ENCODE measurements at regions not wholly inside any gene's neighbourhood (a gene's known extent, or its start where the extent isn't known, plus 50 kb on each side); places are given as distances from the start of the nearest gene placed in this dataset.
"Not testable (repeated sequence)": the region's sequence is repeated elsewhere in the genome, so short reads cannot be mapped to it uniquely, and the experiment has no call there.

GRCh38 chr12:47441490-47441889 lies 264.3 kb downstream of the RPAP3 start:
- no peak for TF ChIP-seq CTCF (IDR thresholded peaks at IDR 0.05; ENCODE audit: control extremely low read depth, extremely low read depth, low read depth, missing control alignments)
- no peak for DNase-seq (ENCODE audit: extremely low spot score)
- ChIA-PET POLR2A (no interaction called here), CTCF (no interaction called here)

- POLR2A ChIA-PET, result no interaction called here
- CTCF ChIA-PET, result no interaction called here
- TF ChIP-seq CTCF (IDR thresholded peaks at IDR 0.05; ENCODE audit: control extremely low read depth, extremely low read depth, low read depth, missing control alignments), result no peak
- no peak for DNase-seq (ENCODE audit: extremely low spot score)
Observed at GRCh38 chr12:47438175-47438574, 267.7 kb downstream of the RPAP3 start.

GRCh38 chr12:47437570-47437969 lies 268.3 kb downstream of the RPAP3 start:
- no peak for TF ChIP-seq CTCF (IDR thresholded peaks at IDR 0.05; ENCODE audit: control extremely low read depth, extremely low read depth, low read depth, missing control alignments)
- DNase-seq (ENCODE audit: extremely low spot score), result no peak
- ChIA-PET POLR2A (no interaction called here), CTCF (no interaction called here)

- no peak for DNase-seq (ENCODE audit: extremely low spot score)
- POLR2A ChIA-PET, result no interaction called here
- CTCF ChIA-PET, result no interaction called here
- TF ChIP-seq CTCF (IDR thresholded peaks at IDR 0.05; ENCODE audit: control extremely low read depth, extremely low read depth, low read depth, missing control alignments), result no peak
Observed at GRCh38 chr12:47433876-47434275, 272.0 kb downstream of the RPAP3 start.

- POLR2A ChIA-PET, CTCF ChIA-PET: not testable (repeated sequence)
Observed at GRCh38 chr12:47426678-47427309, 279.0 kb downstream of the RPAP3 start.

GRCh38 chr12:47422611-47423010 lies 283.2 kb downstream of the RPAP3 start:
- no peak for DNase-seq (ENCODE audit: extremely low spot score)
- ChIA-PET POLR2A (no interaction called here), CTCF (no interaction called here)
- TF ChIP-seq CTCF (IDR thresholded peaks at IDR 0.05; ENCODE audit: control extremely low read depth, extremely low read depth, low read depth, missing control alignments), result no peak

More at GRCh38 chr12:47426678-47427309, 279.0 kb downstream of the RPAP3 start:
- not testable (repeated sequence) for DNase-seq (ENCODE audit: extremely low spot score)

GRCh38 chr12:47419497-47419896 lies 286.3 kb downstream of the RPAP3 start:
- POLR2A ChIA-PET, result interaction anchor here (0.6 kb wide), 1 partner anchor 1435 kb away, joined by 4 read pairs; no protein-coding TSS in a partner anchor
- no peak for TF ChIP-seq CTCF (IDR thresholded peaks at IDR 0.05; ENCODE audit: control extremely low read depth, extremely low read depth, low read depth, missing control alignments)
- CTCF ChIA-PET, result interaction anchor here (1.4 kb wide), 1 partner anchor 9 kb away, joined by 4 read pairs; no protein-coding TSS in a partner anchor

More at GRCh38 chr12:47419497-47419896, 286.3 kb downstream of the RPAP3 start:
- no peak for DNase-seq (ENCODE audit: extremely low spot score)
